LNCAP (cell line): ENCODE measurements at regions not wholly inside any gene's neighbourhood (a gene's known extent, or its start where the extent isn't known, plus 50 kb on each side); places are given as distances from the start of the nearest gene placed in this dataset.

Source experiments
- CTCF ChIP-seq: fragments of 450-650 bp; IDR thresholded peaks from 2 replicates; pipeline ENCODE4 v1.5.1; 2017; ENCODE audit warnings: mild to moderate bottlenecking

- TF ChIP-seq CTCF: no peak
These were observed 50.0 kb upstream of the NUDT12 start for GRCh38 chr5:103612545-103612944.
